ENCODE measurements at regions not wholly inside any gene's neighbourhood (a gene's known extent, or its start where the extent isn't known, plus 50 kb on each side); places are given as distances from the start of the nearest gene placed in this dataset.

- TF ChIP-seq POLR2AphosphoS5 (IDR thresholded peaks at IDR 0.05) (no peak), CTCF (IDR thresholded peaks at IDR 0.05) (no peak), POLR2A (IDR thresholded peaks at IDR 0.05) (no peak)
Measured at GRCh38 chr5:152171888-152172287, 233.2 kb downstream of the NMUR2 start.

All from gastroesophageal sphincter (tissue), 3 donors.